ENCODE measurements at regions not wholly inside any gene's neighbourhood (a gene's known extent, or its start where the extent isn't known, plus 50 kb on each side); places are given as distances from the start of the nearest gene placed in this dataset.

GRCh38 chr2:167820488-167820887, 426.9 kb downstream of the STK39 start:
- WGBS, 2 donors (ENCODE audit: low coverage in 1 of 2) = 60 to 67% methylated on average over 1 to 4 of the region's 4 CpGs
- Histone ChIP-seq H3K4me3 (no peak overlapping the region), H3K27me3 (no peaks in the 10 kb centered on the region), H3K9me3 (no peaks in the 10 kb centered on the region), H3K27ac (no peak overlapping the region), H3K36me3 (no peaks in the 10 kb centered on the region), H3K4me1 (no peaks in the 10 kb centered on the region)
- TF ChIP-seq CTCF (IDR thresholded peaks at IDR 0.05) (no peak), POLR2A (IDR thresholded peaks at IDR 0.05) (no peak), POLR2AphosphoS5 (IDR thresholded peaks at IDR 0.05) (no peak), EP300 (IDR thresholded peaks at IDR 0.05) (no peak)
- ATAC-seq = no peak

- TF ChIP-seq POLR2A (IDR thresholded peaks at IDR 0.05) = no peak
- no peak for TF ChIP-seq CTCF (IDR thresholded peaks at IDR 0.05)
- WGBS, 2 donors (ENCODE audit: low coverage in 1 of 2) = 86 to 92% methylated on average over 5 to 9 of the region's 11 CpGs
- Histone ChIP-seq H3K4me1 (no peaks in the 10 kb centered on the region), H3K27ac (no peak overlapping the region), H3K4me3 (no peak overlapping the region), H3K9me3 (no peaks in the 10 kb centered on the region), H3K27me3 (no peaks in the 10 kb centered on the region), H3K36me3 (no peaks in the 10 kb centered on the region)
- no peak for ATAC-seq
Measured at GRCh38 chr2:167818521-167818920, 428.9 kb downstream of the STK39 start.

- no peaks in the 10 kb centered on the region for H3K9me3 ChIP-seq
- no peak for TF ChIP-seq CTCF (IDR thresholded peaks at IDR 0.05)
- TF ChIP-seq EP300 (IDR thresholded peaks at IDR 0.05) = no peak
- TF ChIP-seq POLR2AphosphoS5 (IDR thresholded peaks at IDR 0.05) = no peak
- no peak for TF ChIP-seq POLR2A (IDR thresholded peaks at IDR 0.05)
- H3K27me3 ChIP-seq = no peaks in the 10 kb centered on the region
- no peak for ATAC-seq
- H3K36me3 ChIP-seq = no peaks in the 10 kb centered on the region
- 66 to 92% methylated on average over 3 to 4 of the region's 4 CpGs for WGBS, 2 donors (ENCODE audit: low coverage in 1 of 2)
- H3K4me3 ChIP-seq = no peak overlapping the region
- no peak overlapping the region for H3K27ac ChIP-seq
- no peaks in the 10 kb centered on the region for H3K4me1 ChIP-seq
Measured at GRCh38 chr2:167817908-167818307, 429.5 kb downstream of the STK39 start.

- Histone ChIP-seq H3K36me3 (no peaks in the 10 kb centered on the region), H3K4me1 (no peaks in the 10 kb centered on the region), H3K27me3 (no peaks in the 10 kb centered on the region), H3K4me3 (no peak overlapping the region), H3K9me3 (no peaks in the 10 kb centered on the region), H3K27ac (no peak overlapping the region)
- 43 to 100% methylated on average over 1 of the region's 1 CpG for WGBS, 2 donors (ENCODE audit: low coverage in 1 of 2)
- no peak for ATAC-seq
- no peak for TF ChIP-seq POLR2A (IDR thresholded peaks at IDR 0.05)
- no peak for TF ChIP-seq EP300 (IDR thresholded peaks at IDR 0.05)
- no peak for TF ChIP-seq POLR2AphosphoS5 (IDR thresholded peaks at IDR 0.05)
- TF ChIP-seq CTCF (IDR thresholded peaks at IDR 0.05) = no peak
Measured at GRCh38 chr2:167817422-167817821, 430.0 kb downstream of the STK39 start.

- no peak overlapping the region for H3K4me3 ChIP-seq
- 20% methylated on average over 1 of the region's 1 CpG for WGBS, 2 donors (ENCODE audit: low coverage in 1 of 2)
- no peaks in the 10 kb centered on the region for H3K27me3 ChIP-seq
- no peaks in the 10 kb centered on the region for H3K4me1 ChIP-seq
- TF ChIP-seq POLR2AphosphoS5 (IDR thresholded peaks at IDR 0.05) = no peak
- no peak for TF ChIP-seq POLR2A (IDR thresholded peaks at IDR 0.05)
- TF ChIP-seq CTCF (IDR thresholded peaks at IDR 0.05) = no peak
- ATAC-seq = no peak
- H3K36me3 ChIP-seq = no peaks in the 10 kb centered on the region
- no peak overlapping the region for H3K27ac ChIP-seq
- no peaks in the 10 kb centered on the region for H3K9me3 ChIP-seq
Measured at GRCh38 chr2:167816874-167817290, 430.5 kb downstream of the STK39 start.
